GM18499 (cell line): ENCODE measurements at regions not wholly inside any gene's neighbourhood (a gene's known extent, or its start where the extent isn't known, plus 50 kb on each side); places are given as distances from the start of the nearest gene placed in this dataset.

Experiments
- ATAC-seq: cut with Tn5 transposase; IDR thresholded peaks from one replicate; pipeline ENCODE4 v1.9.1; 2021; ENCODE audit warnings: moderate number of reproducible peaks; ENCODE audit not compliant: insufficient read depth, unreplicated experiment

GRCh38 chr2:145299368-145299767 is 779.4 kb upstream of the ZEB2 start:
- no peak for ATAC-seq

DNA sequence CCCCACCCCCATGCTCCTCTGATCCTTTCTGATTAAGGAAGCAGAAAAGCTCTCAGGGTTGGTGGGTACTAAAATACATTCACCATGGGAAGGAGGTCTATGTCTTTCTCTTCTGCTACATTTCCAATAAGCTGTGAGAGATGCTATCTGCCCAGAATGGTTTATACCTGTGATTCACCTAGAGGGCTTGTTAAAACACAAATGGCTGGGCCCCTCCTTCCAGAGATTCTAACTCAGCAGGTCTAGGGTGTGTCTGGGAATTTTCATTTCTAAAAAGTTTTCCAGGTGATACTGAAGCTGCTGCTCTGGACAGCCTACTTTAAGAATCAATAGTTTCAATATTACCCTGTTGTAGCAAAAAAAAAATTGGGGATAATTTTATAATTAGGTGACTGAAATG is 772.2 kb upstream of the ZEB2 start:
- no peak for ATAC-seq

DNA sequence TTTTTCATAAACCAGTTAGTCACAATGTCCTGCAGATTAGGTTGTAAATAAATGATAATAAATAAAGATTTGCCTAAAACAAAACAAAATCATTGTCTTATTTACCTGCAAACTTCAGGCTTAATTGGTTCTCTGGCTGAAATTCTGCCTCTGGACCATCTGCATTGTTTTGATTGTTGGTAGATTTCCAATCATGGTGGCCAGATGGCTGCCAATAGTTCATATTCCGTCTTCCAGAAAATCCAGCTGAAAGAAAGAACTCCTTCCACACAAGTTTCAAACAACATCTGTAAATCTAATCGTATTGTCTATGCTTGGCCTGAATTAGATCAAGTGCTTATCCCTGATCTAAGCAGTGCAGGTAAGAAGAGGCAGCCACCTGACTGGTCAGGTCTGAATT is 771.1 kb upstream of the ZEB2 start:
- no peak for ATAC-seq

DNA sequence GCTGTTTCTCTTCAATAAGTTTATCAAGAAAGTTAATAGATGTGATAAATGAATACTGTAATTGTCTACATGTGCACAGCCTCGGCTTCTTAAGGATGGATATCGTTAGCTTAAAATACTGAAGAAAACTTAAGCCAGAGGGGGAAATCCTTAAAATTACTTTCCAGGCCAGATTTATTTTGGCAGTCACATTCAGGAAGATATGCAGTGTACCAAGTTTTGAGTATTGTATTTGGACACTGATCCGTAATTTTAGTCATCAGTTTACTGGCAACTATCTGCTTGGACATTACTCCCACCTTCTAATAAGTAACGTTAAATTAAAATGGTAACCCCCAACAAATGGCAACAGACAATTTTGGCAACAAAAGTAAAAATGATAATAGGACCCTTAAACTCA is 770.0 kb upstream of the ZEB2 start:
- no peak for ATAC-seq

DNA sequence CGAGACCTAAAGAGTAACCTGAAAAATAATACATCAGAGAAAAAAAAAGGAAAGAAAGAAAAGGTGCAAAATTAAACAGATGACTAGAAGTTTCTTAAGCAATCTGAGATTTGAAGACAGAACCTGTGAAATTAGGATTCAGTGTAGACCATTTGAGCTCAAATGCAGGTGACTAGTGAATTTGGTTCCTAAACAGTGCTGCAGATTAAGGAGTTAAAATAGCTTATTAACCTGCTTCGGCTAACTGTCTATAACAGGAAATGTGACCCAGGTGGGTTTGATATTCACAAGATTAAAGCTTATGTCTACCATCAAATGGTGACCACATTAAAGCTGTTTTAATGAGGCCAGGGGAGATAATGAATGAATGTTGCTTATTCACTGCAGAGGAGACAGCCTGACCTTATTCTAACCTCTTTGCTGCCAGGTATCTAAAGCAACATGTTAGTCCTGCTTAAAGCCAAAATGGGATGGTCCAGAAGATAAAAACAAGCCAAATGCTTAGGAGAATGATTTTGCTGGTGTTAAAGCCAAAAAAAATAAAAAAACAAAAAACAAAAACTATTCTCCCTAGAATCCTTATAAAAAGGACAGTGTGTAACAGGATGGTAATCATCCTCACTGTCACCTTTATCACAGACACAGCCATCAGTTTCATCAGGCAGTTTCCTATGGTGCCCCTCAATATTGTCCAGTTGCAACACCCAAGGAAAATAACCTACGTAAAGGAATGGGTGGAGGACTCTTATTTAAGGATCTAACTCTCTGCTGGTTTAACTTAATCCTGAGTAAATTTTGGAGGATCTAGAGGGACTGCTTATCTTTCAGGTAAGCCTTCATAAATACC is 769.0 kb upstream of the ZEB2 start:
- ATAC-seq, result no peak

GRCh38 chr2:145287736-145288135 is 767.8 kb upstream of the ZEB2 start:
- no peak for ATAC-seq

DNA sequence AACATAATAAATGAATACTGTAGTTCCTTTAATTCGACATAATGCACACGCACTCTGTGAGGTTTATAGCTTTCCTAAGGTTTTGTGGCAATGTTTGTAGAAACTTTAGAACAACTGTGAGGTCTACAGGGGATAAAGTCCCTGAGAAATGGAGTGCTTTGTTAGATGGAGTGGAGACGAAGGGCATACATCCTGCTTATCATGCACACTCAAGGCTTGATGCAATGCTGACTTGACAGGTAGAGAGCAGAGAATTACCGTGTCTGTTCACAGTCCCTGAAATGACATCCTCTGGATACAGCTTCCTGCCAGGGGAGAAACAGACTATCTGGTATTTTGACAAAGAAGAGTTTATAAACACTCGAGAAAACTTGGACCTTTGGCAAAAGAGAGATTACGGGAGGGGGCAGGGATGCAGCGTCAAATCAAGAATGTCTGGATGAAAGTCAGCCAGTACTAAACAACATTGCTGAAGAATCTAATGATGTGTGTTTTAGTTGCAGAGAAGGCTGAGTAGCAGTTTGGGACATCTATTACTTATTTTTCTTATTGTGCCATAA is 766.9 kb upstream of the ZEB2 start:
- no peak for ATAC-seq

DNA sequence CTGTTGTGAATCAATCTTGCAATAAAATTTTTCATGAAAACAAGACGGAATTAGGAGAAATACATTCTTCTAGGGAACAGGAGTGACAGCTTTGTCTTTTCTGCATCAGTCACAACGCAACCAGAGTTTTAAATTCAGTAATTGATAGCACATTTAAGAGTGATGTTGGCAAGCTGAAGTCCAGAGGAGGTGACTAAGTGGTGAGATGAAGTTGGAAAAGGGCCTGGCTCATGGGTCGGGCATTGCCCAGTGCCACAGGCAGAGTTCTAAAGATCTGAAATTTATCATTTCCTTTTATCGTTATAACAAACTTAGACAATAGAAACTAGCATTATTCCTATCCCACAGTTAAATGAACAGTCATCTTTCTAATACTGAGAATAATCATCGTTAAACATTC is 764.6 kb upstream of the ZEB2 start:
- no peak for ATAC-seq

- ATAC-seq, result no peak
These were observed 763.2 kb upstream of the ZEB2 start for GRCh38 chr2:145283131-145283530.

DNA sequence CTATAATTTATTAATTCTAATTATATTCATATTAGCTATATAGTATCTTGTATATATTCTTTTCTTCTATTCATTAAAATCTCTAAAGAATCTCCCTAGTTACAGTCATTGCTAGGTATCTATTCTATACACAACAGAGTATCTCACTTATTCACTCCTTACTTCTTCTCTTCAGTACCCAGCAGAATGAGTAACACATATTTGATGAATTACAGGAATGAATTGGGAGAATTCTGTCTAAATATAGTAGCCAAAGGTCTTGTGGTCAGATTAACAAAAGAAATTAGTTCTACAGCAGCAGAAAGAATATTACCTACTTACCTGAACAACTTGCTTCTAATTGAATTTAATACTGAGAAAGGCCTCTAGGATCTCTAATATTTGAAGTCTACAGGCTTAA is 758.0 kb upstream of the ZEB2 start:
- no peak for ATAC-seq

- ATAC-seq, result no peak
These were observed 753.9 kb upstream of the ZEB2 start for GRCh38 chr2:145273840-145274239.

- ATAC-seq, result no peak
These were observed 749.0 kb upstream of the ZEB2 start for GRCh38 chr2:145268931-145269330.

DNA sequence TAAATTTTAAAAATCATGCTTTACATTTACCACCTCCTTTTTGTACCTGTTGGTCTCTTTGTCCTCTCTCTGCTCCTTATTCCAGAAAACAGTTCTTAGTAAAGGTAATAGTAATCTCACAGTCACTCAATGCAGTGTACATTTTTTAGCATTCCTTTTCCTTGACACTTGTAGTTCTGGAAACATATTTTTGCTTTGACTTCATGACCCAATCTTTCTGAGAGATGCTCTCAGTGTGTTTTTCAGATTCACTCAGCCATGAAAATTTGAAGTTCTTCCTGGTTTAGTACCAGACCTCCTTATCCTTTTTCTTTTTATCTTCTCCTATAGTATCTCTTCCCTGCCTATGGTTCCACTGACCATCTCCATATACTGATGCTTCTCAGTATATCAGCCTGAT is 747.5 kb upstream of the ZEB2 start:
- ATAC-seq, result no peak

GRCh38 chr2:145265244-145265643 is 745.3 kb upstream of the ZEB2 start:
- no peak for ATAC-seq

- ATAC-seq, result no peak
These were observed 740.8 kb upstream of the ZEB2 start for GRCh38 chr2:145260674-145261073.

DNA sequence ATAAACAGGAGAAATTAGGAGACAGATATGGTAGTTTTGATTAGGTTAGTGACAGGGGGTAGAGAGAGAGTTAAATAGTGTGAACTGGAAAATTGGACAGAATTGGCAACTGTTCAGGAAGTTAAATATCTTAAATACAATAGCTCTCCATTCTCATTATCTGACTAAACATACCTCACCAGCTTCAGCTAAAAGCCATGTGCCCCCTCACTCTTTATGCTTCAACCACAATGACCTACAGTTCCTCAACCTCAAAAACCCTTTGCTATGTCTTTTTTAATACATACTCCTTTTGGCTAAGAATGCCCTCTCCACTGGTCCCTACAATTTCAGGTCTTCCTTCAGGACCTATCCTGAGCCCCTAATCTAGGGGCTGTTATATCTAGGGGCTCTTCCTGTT is 740.2 kb upstream of the ZEB2 start:
- ATAC-seq, result no peak

- ATAC-seq, result no peak
These were observed 739.1 kb upstream of the ZEB2 start for GRCh38 chr2:145258903-145259579.

- ATAC-seq, result no peak
These were observed 738.0 kb upstream of the ZEB2 start for GRCh38 chr2:145257931-145258330.

DNA sequence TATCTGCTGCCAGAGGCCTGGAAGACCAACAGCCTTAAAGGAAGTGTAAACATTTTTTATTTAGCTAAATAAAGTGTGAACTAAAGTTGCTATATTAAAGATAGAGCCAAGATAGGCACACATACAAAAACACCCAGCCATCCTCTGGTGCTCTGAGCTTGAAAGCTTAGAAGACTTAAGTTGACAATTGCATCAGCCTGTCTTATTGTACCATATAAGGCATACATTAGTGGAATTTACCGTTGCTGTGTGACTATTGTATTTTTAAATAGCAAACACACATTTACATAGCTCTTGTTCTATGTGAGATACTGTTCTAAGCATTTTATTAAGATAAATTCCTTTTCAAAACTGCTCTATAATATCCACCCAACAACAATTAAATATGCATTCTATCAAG is 736.6 kb upstream of the ZEB2 start:
- ATAC-seq, result no peak

GRCh38 chr2:145254291-145254690 is 734.4 kb upstream of the ZEB2 start:
- no peak for ATAC-seq

DNA sequence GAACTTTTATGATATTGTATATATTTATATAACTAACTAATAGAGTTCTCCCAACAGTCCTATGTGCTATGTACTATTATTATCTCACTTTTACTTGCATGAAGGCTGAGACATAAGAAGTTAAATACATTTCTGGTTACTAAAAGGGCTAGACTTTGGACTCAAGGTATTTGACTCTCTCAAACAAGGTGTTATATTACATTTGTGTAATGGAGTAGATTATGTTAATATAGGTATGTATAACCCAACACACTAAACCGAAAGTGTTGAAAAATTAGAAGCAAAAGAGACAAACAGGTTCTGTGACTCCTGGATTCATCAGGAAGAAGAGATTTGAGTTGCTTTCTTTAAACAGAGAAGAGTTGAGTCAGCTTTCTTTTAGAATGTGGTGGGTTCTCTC is 733.6 kb upstream of the ZEB2 start:
- ATAC-seq, result no peak
